ENCODE measurements at regions not wholly inside any gene's neighbourhood (a gene's known extent, or its start where the extent isn't known, plus 50 kb on each side); places are given as distances from the start of the nearest gene placed in this dataset.

GRCh38 chr3:153714016-153714415 is 407.2 kb upstream of the ARHGEF26 start:
- in situ Hi-C loops (cut with HindIII; ENCODE audit: low pct_unique_long_range_greater_than_20kb, low sequenced_read_pairs): no loop called here
- no peaks in the 10 kb centered on the region for H3K4me1 ChIP-seq (ENCODE audit: control insufficient read depth, insufficient read depth, low read length)
- CTCF ChIA-PET: no interaction called here
- no peaks in the 10 kb centered on the region for H3K27me3 ChIP-seq (ENCODE audit: control insufficient read depth, insufficient read depth, low read length)
- intact Hi-C loops (cut with micrococcal nuclease; ENCODE audit: unreplicated experiment): no loop called here
- H3K27ac ChIP-seq (ENCODE audit: low read length): no peak overlapping the region
- no peak for DNase-seq (ENCODE audit: low read depth, low spot score)
- ATAC-seq: no peak
- no peaks in the 10 kb centered on the region for H3K36me3 ChIP-seq (ENCODE audit: control insufficient read depth, insufficient read depth, low read length)
- no peaks in the 10 kb centered on the region for H3K9me3 ChIP-seq (ENCODE audit: control insufficient read depth, insufficient read depth, low read depth, low read length)
- H3K4me3 ChIP-seq (ENCODE audit: low read depth in 2 of 2, low read length in 2 of 2): no peak overlapping the region
- no TSS peak for BruUV-seq (replicated peaks)
- TF ChIP-seq SIN3A (IDR thresholded peaks at IDR 0.05; ENCODE audit: borderline replicate concordance, insufficient read depth, low read depth, low read length): no peak
- no peak for TF ChIP-seq TCF7L2 (IDR thresholded peaks at IDR 0.05; ENCODE audit: low read depth, low read length)
- TF ChIP-seq POLR2AphosphoS5 (IDR thresholded peaks at IDR 0.05; ENCODE audit: low read depth, low read length): no peak
- TF ChIP-seq CTCF (IDR thresholded peaks at IDR 0.05): no peak
- TF ChIP-seq REST (IDR thresholded peaks at IDR 0.05; ENCODE audit: insufficient read depth in 1 of 2, low read depth in 2 of 2, low read length in 1 of 2): no peak
- POLR2A ChIA-PET: no interaction called here

GRCh38 chr3:153714588-153715290 is 406.5 kb upstream of the ARHGEF26 start:
- Histone ChIP-seq H3K9me3 (ENCODE audit: control insufficient read depth, insufficient read depth, low read depth, low read length) (no peaks in the 10 kb centered on the region), H3K4me1 (ENCODE audit: control insufficient read depth, insufficient read depth, low read length) (no peaks in the 10 kb centered on the region), H3K36me3 (ENCODE audit: control insufficient read depth, insufficient read depth, low read length) (no peaks in the 10 kb centered on the region), H3K27ac (ENCODE audit: low read length) (no peak overlapping the region), H3K4me3 (ENCODE audit: low read depth in 2 of 2, low read length in 2 of 2) (no peak overlapping the region), H3K27me3 (ENCODE audit: control insufficient read depth, insufficient read depth, low read length) (no peaks in the 10 kb centered on the region)
- ChIA-PET CTCF (no interaction called here), POLR2A (no interaction called here)
- in situ Hi-C loops (cut with HindIII; ENCODE audit: low pct_unique_long_range_greater_than_20kb, low sequenced_read_pairs) (no loop called here), intact Hi-C loops (cut with micrococcal nuclease; ENCODE audit: unreplicated experiment) (no loop called here)
- TF ChIP-seq TCF7L2 (IDR thresholded peaks at IDR 0.05; ENCODE audit: low read depth, low read length) (no peak), REST (IDR thresholded peaks at IDR 0.05; ENCODE audit: insufficient read depth in 1 of 2, low read depth in 2 of 2, low read length in 1 of 2) (no peak), POLR2AphosphoS5 (IDR thresholded peaks at IDR 0.05; ENCODE audit: low read depth, low read length) (no peak), CTCF (IDR thresholded peaks at IDR 0.05) (no peak), SIN3A (IDR thresholded peaks at IDR 0.05; ENCODE audit: borderline replicate concordance, insufficient read depth, low read depth, low read length) (no peak)
- DNase-seq (ENCODE audit: low read depth, low spot score) (no peak), ATAC-seq (no peak)
- BruUV-seq (replicated peaks): no TSS peak

Measured in Panc1 (cell line).